A673 (cell line): ENCODE measurements at regions not wholly inside any gene's neighbourhood (a gene's known extent, or its start where the extent isn't known, plus 50 kb on each side); places are given as distances from the start of the nearest gene placed in this dataset.

Experiments used
- EZH2 ChIP-seq: fragments of 200-600 bp; sonication (generic); IDR thresholded peaks from 2 replicates; pipeline ENCODE4 v1.6.1; 2017; ENCODE audit warnings: borderline replicate concordance, low read depth, mild to moderate bottlenecking, mixed read lengths, antibody characterized with exemption, low read length; ENCODE audit not compliant: poor library complexity, severe bottlenecking
- TF ChIP-seq, protein P1 (sequence below): fragments of 300-800, 200-600 bp; sonication (generic); conservative IDR thresholded peaks from 2 replicates; pipeline ENCODE4 v1.5.1; 2017; ENCODE audit warnings: low read depth, mild to moderate bottlenecking, antibody characterized with exemption, low read length, moderate library complexity, mixed read lengths

DNA sequence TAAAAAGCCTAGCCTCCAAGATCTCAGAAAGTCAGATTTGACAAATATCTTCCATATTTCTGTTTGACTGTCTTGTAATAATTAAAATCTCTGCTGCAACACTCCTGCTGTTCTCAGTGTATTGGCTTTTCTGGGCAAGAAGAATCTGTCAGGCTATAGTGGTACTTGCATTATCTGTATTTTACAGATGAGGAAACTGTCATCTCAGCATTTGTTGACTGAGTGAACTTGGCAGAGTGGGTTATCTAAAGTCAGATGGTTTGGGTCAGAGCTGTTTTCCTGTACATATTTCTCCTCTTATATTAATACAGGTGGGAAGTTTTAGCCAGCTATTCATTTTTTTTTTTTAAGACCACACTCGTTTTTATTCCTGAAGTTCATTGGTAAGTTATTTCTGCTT, 1378.2 kb upstream of the PCDH20 start:
- TF ChIP-seq, protein P1, sequence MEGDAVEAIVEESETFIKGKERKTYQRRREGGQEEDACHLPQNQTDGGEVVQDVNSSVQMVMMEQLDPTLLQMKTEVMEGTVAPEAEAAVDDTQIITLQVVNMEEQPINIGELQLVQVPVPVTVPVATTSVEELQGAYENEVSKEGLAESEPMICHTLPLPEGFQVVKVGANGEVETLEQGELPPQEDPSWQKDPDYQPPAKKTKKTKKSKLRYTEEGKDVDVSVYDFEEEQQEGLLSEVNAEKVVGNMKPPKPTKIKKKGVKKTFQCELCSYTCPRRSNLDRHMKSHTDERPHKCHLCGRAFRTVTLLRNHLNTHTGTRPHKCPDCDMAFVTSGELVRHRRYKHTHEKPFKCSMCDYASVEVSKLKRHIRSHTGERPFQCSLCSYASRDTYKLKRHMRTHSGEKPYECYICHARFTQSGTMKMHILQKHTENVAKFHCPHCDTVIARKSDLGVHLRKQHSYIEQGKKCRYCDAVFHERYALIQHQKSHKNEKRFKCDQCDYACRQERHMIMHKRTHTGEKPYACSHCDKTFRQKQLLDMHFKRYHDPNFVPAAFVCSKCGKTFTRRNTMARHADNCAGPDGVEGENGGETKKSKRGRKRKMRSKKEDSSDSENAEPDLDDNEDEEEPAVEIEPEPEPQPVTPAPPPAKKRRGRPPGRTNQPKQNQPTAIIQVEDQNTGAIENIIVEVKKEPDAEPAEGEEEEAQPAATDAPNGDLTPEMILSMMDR = no peak
- TF ChIP-seq EZH2 = no peak
